Endodermal cell (in vitro differentiated cells): ENCODE measurements at regions not wholly inside any gene's neighbourhood (a gene's known extent, or its start where the extent isn't known, plus 50 kb on each side); places are given as distances from the start of the nearest gene placed in this dataset.

Experiments used
- DNase-seq: peaks from one replicate; pipeline ENCODE4 v3.0.0-alpha.2; 2017
- H3K27ac ChIP-seq: 2 replicates; pipeline ENCODE4 v1.5.1; 2013; ENCODE audit warnings: mild to moderate bottlenecking, low read depth, low read length, moderate library complexity
- H3K27me3 ChIP-seq: 2 replicates; pipeline ENCODE4 v1.6.1; 2013; ENCODE audit warnings: mild to moderate bottlenecking, low read length, moderate library complexity; ENCODE audit not compliant: insufficient read depth, control insufficient read depth, poor library complexity, severe bottlenecking
- H3K36me3 ChIP-seq: 2 replicates; pipeline ENCODE4 v1.7.0; 2013; ENCODE audit warnings: mild to moderate bottlenecking, low read length, moderate library complexity; ENCODE audit not compliant: control insufficient read depth, insufficient read depth
- H3K4me1 ChIP-seq: one replicate; pipeline ENCODE4 v1.7.0; 2013; ENCODE audit warnings: low read length; ENCODE audit not compliant: control insufficient read depth, insufficient read depth
- H3K4me3 ChIP-seq: 2 replicates; pipeline ENCODE4 v1.5.1; 2013; ENCODE audit warnings: mild to moderate bottlenecking, low read length, moderate library complexity
- H3K9ac ChIP-seq: 2 replicates; pipeline ENCODE4 v1.6.1; 2013; ENCODE audit warnings: mild to moderate bottlenecking, low read length, moderate library complexity; ENCODE audit not compliant: poor library complexity, severe bottlenecking; ENCODE audit errors: extremely low read depth
- H3K9me3 ChIP-seq: 2 replicates; pipeline ENCODE4 v1.6.1; 2013; ENCODE audit warnings: mild to moderate bottlenecking, low read length, moderate library complexity; ENCODE audit not compliant: control insufficient read depth
- H3K27ac Mint-ChIP-seq: 2 replicates; pipeline ENCODE4 v1.8.0; 2020; ENCODE audit warnings: mixed read lengths
- H3K27me3 Mint-ChIP-seq: 2 replicates; pipeline ENCODE4 v1.8.0; 2021; ENCODE audit warnings: mild to moderate bottlenecking, mixed read lengths; ENCODE audit not compliant: insufficient read depth
- H3K36me3 Mint-ChIP-seq: 2 replicates; pipeline ENCODE4 v1.8.0; 2020; ENCODE audit warnings: low read depth, mixed read lengths
- H3K4me1 Mint-ChIP-seq: 2 replicates; pipeline ENCODE4 v1.8.0; 2020; ENCODE audit warnings: mixed read lengths
- H3K4me3 Mint-ChIP-seq: 2 replicates; pipeline ENCODE4 v1.8.0; 2020; ENCODE audit warnings: mild to moderate bottlenecking, moderate library complexity, mixed read lengths
- H3K9me3 Mint-ChIP-seq: 2 replicates; pipeline ENCODE4 v1.8.0; 2020; ENCODE audit warnings: mild to moderate bottlenecking, mixed read lengths
- CTCF ChIP-seq: fragments of 200-600 bp; sonication (generic); conservative IDR thresholded peaks from 2 replicates; pipeline ENCODE4 v1.5.0; 2021; ENCODE audit warnings: antibody characterized with exemption, mild to moderate bottlenecking
- WGBS, 2 experiments: methylation state at CpG; one replicate each; pipeline versions ENCODE4 v1.1.5 to v1.1.7; 2013; ENCODE audit warnings: missing lambda C conversion rate in 2 of 2, mixed read lengths in 1 of 2; ENCODE audit not compliant: insufficient coverage in 1 of 2, insufficient read length in 1 of 2; 5-methylcytosine and 5-hydroxymethylcytosine counted together

DNA sequence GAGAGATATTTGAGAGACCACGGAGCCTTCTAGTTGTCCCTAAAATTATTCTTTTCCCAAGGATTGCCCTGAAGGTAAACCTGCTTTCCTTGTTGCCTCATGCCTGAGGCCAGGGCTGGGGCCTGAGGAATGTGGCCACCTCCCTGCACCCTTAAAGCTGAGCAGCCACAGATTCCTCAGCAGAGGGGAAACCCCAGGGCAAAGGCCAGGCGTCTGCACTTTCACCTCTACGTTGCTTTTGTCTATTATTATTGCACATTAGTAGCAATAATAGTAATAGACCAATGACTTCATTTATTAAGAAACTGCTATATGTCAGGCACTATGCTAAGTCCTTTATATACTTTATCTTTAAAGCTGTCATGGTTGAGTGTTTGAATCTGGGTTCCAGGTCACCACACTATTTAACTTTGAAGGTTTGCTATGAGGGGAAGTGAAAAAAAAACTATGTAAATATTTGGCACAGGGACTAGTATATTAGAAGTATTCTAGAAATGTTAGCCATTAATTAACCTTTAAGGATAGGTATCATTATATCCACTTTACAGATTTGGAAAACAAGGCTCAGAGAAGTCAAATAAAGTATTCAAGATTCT, 104.2 kb downstream of the LRRC30 start:
- no peak overlapping the region for H3K4me3 Mint-ChIP-seq
- no peak overlapping the region for H3K27ac Mint-ChIP-seq
- no peaks in the 10 kb centered on the region for H3K4me1 ChIP-seq
- H3K27me3 Mint-ChIP-seq = no peaks in the 10 kb centered on the region
- no peak overlapping the region for H3K9ac ChIP-seq
- H3K36me3 ChIP-seq = no peaks in the 10 kb centered on the region
- H3K9me3 Mint-ChIP-seq = no peaks in the 10 kb centered on the region
- 85 to 100% methylated on average over 1 of the region's 3 CpGs for WGBS, 2 experiments
- no peak for TF ChIP-seq CTCF
- no peaks in the 10 kb centered on the region for H3K9me3 ChIP-seq
- no peaks in the 10 kb centered on the region for H3K27me3 ChIP-seq
- H3K4me1 Mint-ChIP-seq = no peaks in the 10 kb centered on the region
- H3K36me3 Mint-ChIP-seq = no peaks in the 10 kb centered on the region
- H3K27ac ChIP-seq = no peak overlapping the region
- DNase-seq = no peak
- H3K4me3 ChIP-seq = no peak overlapping the region

GRCh38 chr18:7336623-7337022, 105.7 kb downstream of the LRRC30 start:
- Mint-ChIP-seq H3K36me3 (no peaks in the 10 kb centered on the region), H3K9me3 (no peaks in the 10 kb centered on the region), H3K27ac (no peak overlapping the region), H3K4me1 (no peaks in the 10 kb centered on the region), H3K4me3 (no peak overlapping the region), H3K27me3 (no peaks in the 10 kb centered on the region)
- Histone ChIP-seq H3K4me3 (no peak overlapping the region), H3K9me3 (no peaks in the 10 kb centered on the region), H3K27me3 (no peaks in the 10 kb centered on the region), H3K9ac (no peak overlapping the region), H3K36me3 (no peaks in the 10 kb centered on the region), H3K4me1 (no peaks in the 10 kb centered on the region), H3K27ac (no peak overlapping the region)
- DNase-seq = no peak
- 73 to 83% methylated on average over 1 of the region's 1 CpG for WGBS, 2 experiments
- TF ChIP-seq CTCF = no peak

GRCh38 chr18:7338846-7339245, 108.0 kb downstream of the LRRC30 start:
- Mint-ChIP-seq H3K27ac (no peak overlapping the region), H3K9me3 (no peaks in the 10 kb centered on the region), H3K27me3 (no peaks in the 10 kb centered on the region), H3K36me3 (no peaks in the 10 kb centered on the region), H3K4me1 (no peaks in the 10 kb centered on the region), H3K4me3 (no peak overlapping the region)
- 96 to 100% methylated on average over 2 of the region's 2 CpGs for WGBS, 2 experiments
- DNase-seq = no peak
- Histone ChIP-seq H3K27me3 (no peaks in the 10 kb centered on the region), H3K4me1 (no peaks in the 10 kb centered on the region), H3K9ac (no peak overlapping the region), H3K4me3 (no peak overlapping the region), H3K36me3 (no peaks in the 10 kb centered on the region), H3K27ac (no peak overlapping the region), H3K9me3 (no peaks in the 10 kb centered on the region)
- TF ChIP-seq CTCF = no peak
